GM23338 (cell line): ENCODE measurements at regions not wholly inside any gene's neighbourhood (a gene's known extent, or its start where the extent isn't known, plus 50 kb on each side); places are given as distances from the start of the nearest gene placed in this dataset.

ENCODE experiments used
- ATAC-seq: fragments of 200-7000 bp; cut with Tn5 transposase; 3 replicates; pipeline ENCODE4 v1.9.1; 2020
- DNase-seq: peaks from one replicate; pipeline ENCODE4 v3.0.0-alpha.2; 2015; ENCODE audit warnings: low spot score
- H2AFZ ChIP-seq: fragments of 200-600 bp; sonication (generic); 2 replicates; pipeline ENCODE4 v1.8.0; 2016; ENCODE audit warnings: antibody characterized with exemption, mild to moderate bottlenecking, moderate library complexity
- H3F3A ChIP-seq: fragments of 200-600 bp; sonication (generic); replicated peaks from 2 replicates; pipeline ENCODE4 v1.8.0; 2017; ENCODE audit warnings: antibody characterized with exemption, mixed run types, low read depth
- H3K27ac ChIP-seq: fragments of 200-600 bp; sonication (generic); 2 replicates; pipeline ENCODE4 v1.6.1; 2016; ENCODE audit warnings: low read depth
- H3K27me3 ChIP-seq: fragments of 200-600 bp; sonication (generic); 2 replicates; pipeline ENCODE4 v1.8.0; 2016; ENCODE audit warnings: mild to moderate bottlenecking, mixed run types, moderate library complexity; ENCODE audit not compliant: insufficient read depth
- H3K36me3 ChIP-seq: fragments of 200-600 bp; sonication (generic); 2 replicates; pipeline ENCODE4 v1.8.0; 2016; ENCODE audit warnings: mild to moderate bottlenecking; ENCODE audit not compliant: insufficient read depth
- H3K4me1 ChIP-seq: fragments of 200-600 bp; sonication (generic); 2 replicates; pipeline ENCODE4 v1.8.0; 2016; ENCODE audit warnings: mild to moderate bottlenecking, moderate library complexity; ENCODE audit not compliant: insufficient read depth
- H3K4me2 ChIP-seq: fragments of 200-600 bp; sonication (generic); 2 replicates; pipeline ENCODE4 v1.7.1; 2017; ENCODE audit warnings: mixed run types
- H3K4me3 ChIP-seq: fragments of 200-600 bp; sonication (generic); 2 replicates; pipeline ENCODE4 v1.6.1; 2016; ENCODE audit warnings: mixed run types
- H3K79me2 ChIP-seq: fragments of 200-600 bp; sonication (generic); replicated peaks from 2 replicates; pipeline ENCODE4 v1.8.0; 2017; ENCODE audit warnings: mild to moderate bottlenecking; ENCODE audit not compliant: insufficient read depth
- H3K9me2 ChIP-seq: fragments of 200-600 bp; sonication (generic); 2 replicates; pipeline ENCODE4 v1.8.0; 2017; ENCODE audit not compliant: insufficient read depth
- H4K20me1 ChIP-seq: fragments of 200-600 bp; sonication (generic); replicated peaks from 2 replicates; pipeline ENCODE4 v1.8.0; 2017; ENCODE audit warnings: mild to moderate bottlenecking; ENCODE audit not compliant: insufficient read depth
- H3K27ac Mint-ChIP-seq: 2 replicates; pipeline ENCODE4 v1.8.0; 2020; ENCODE audit warnings: inconsistent platforms, mild to moderate bottlenecking, moderate library complexity, mixed read lengths
- H3K27me3 Mint-ChIP-seq: 3 replicates; pipeline ENCODE4 v1.8.0; 2022; ENCODE audit warnings: low read depth, mild to moderate bottlenecking, moderate library complexity, mixed read lengths, inconsistent platforms; ENCODE audit not compliant: insufficient read depth, poor library complexity
- H3K36me3 Mint-ChIP-seq: 3 replicates; pipeline ENCODE4 v1.8.0; 2021; ENCODE audit warnings: low read depth, mild to moderate bottlenecking, inconsistent platforms, moderate library complexity, mixed read lengths
- H3K4me1 Mint-ChIP-seq: 3 replicates; pipeline ENCODE4 v1.8.0; 2020; ENCODE audit warnings: mild to moderate bottlenecking, inconsistent platforms, mixed read lengths
- H3K4me3 Mint-ChIP-seq: 3 replicates; pipeline ENCODE4 v1.8.0; 2021; ENCODE audit warnings: moderate library complexity, mild to moderate bottlenecking, inconsistent platforms, mixed read lengths
- H3K9me3 Mint-ChIP-seq: 3 replicates; pipeline ENCODE4 v1.8.0; 2020; ENCODE audit warnings: moderate library complexity, mild to moderate bottlenecking, inconsistent platforms, mixed read lengths
- CREB1 ChIP-seq: fragments of 250-450 bp; sonication (Bioruptor Pico); IDR thresholded peaks from 2 replicates; pipeline ENCODE4 v1.5.0; 2020; ENCODE audit warnings: low read depth, mild to moderate bottlenecking, moderate library complexity
- CTCF ChIP-seq, 2 experiments: fragments of 200-600 bp in 1 of 2; sonication (generic) in 1 of 2; conservative IDR thresholded peaks; 2 replicates each; pipeline versions ENCODE4 v1.5.1 to v1.6.1; 2016 to 2017; ENCODE audit warnings: antibody characterized with exemption in 2 of 2, low read depth in 2 of 2, mild to moderate bottlenecking in 2 of 2, moderate library complexity in 1 of 2
- EZH2 ChIP-seq: fragments of 200-600 bp; sonication (generic); IDR thresholded peaks from one replicate; pipeline ENCODE4 v1.8.0; 2017; ENCODE audit warnings: antibody characterized with exemption, mild to moderate bottlenecking, low read depth; ENCODE audit not compliant: unreplicated experiment
- EZH2phosphoT487 ChIP-seq: fragments of 200-600 bp; sonication (generic); IDR thresholded peaks from one replicate; pipeline ENCODE4 v1.8.1; 2018; ENCODE audit warnings: antibody characterized with exemption; ENCODE audit not compliant: unreplicated experiment
- JUNB ChIP-seq: IDR thresholded peaks from one replicate; pipeline ENCODE4 v1.6.1; 2016; ENCODE audit warnings: antibody characterized with exemption; ENCODE audit not compliant: unreplicated experiment
- NANOG ChIP-seq: IDR thresholded peaks from 2 replicates; pipeline ENCODE4 v1.6.1; 2016; ENCODE audit warnings: antibody characterized with exemption, borderline replicate concordance
- POLR2AphosphoS5 ChIP-seq: IDR thresholded peaks from 2 replicates; pipeline ENCODE4 v1.6.1; 2016; ENCODE audit warnings: antibody characterized with exemption, low read depth
- REST ChIP-seq: IDR thresholded peaks from one replicate; pipeline ENCODE4 v1.6.1; 2018; ENCODE audit warnings: antibody characterized with exemption; ENCODE audit not compliant: unreplicated experiment
- STAT1 ChIP-seq: IDR thresholded peaks from one replicate; pipeline ENCODE4 v1.6.1; 2016; ENCODE audit warnings: antibody characterized with exemption; ENCODE audit not compliant: unreplicated experiment
- ZNF114 ChIP-seq: fragments of 250-450 bp; sonication (Bioruptor Pico); IDR thresholded peaks from 2 replicates; pipeline ENCODE4 v1.5.0; 2020; ENCODE audit warnings: mild to moderate bottlenecking, moderate library complexity
- ZNF331 ChIP-seq: fragments of 250-450 bp; sonication (Bioruptor Pico); IDR thresholded peaks from 2 replicates; pipeline ENCODE4 v1.5.0; 2020; ENCODE audit warnings: low read depth, mild to moderate bottlenecking, moderate library complexity
- TF ChIP-seq, protein P1 (sequence below): IDR thresholded peaks from 2 replicates; pipeline ENCODE4 v1.6.1; 2016; ENCODE audit warnings: antibody characterized with exemption
- TF ChIP-seq, protein P2 (sequence below): fragments of 250-450 bp; sonication (Bioruptor Pico); IDR thresholded peaks from 2 replicates; pipeline ENCODE4 v1.5.0; 2020; ENCODE audit warnings: mild to moderate bottlenecking, moderate library complexity

DNA sequence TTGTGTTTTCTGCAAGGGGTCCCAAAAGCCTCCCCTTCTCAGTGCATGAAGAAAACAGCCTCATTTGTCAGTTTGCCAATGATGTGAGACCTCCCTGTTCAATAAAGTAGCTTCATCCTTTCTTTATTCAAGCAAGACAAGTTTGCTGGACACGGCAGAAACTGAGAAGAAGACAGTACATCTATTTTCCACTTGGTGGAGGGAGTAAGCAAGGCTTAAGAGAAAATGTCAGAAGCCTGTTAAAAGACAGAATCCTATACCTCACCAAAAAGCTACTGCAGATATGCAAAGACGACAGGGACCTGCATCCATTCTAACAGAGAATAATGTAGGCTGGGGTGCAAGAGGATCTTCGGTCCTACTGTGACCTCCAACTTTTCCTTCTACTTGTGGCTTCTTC lies 506.8 kb upstream of the VRK2 start:
- H3K9me3 Mint-ChIP-seq, result no peaks in the 10 kb centered on the region
- Histone ChIP-seq H3F3A (no peaks in the 10 kb centered on the region), H3K9me2 (no peaks in the 10 kb centered on the region), H2AFZ (no peak overlapping the region), H3K4me3 (no peak overlapping the region), H3K4me2 (no peak overlapping the region), H4K20me1 (no peaks in the 10 kb centered on the region), H3K27me3 (no peaks in the 10 kb centered on the region), H3K36me3 (no peaks in the 10 kb centered on the region), H3K27ac (no peak overlapping the region), H3K4me1 (no peaks in the 10 kb centered on the region), H3K79me2 (no peaks in the 10 kb centered on the region)
- TF ChIP-seq EZH2phosphoT487 (no peak), CREB1 (CRISPR knock-in tag) (no peak), POLR2AphosphoS5 (no peak), EZH2 (no peak), REST (no peak), CTCF (conservative IDR thresholded peaks at IDR 0.05; ENCODE audit: low read depth in 2 of 2) (no peak), ZNF114 (no peak), ZNF331 (CRISPR knock-in tag) (no peak), JUNB (no peak), STAT1 (no peak), NANOG (no peak)
- TF ChIP-seq, protein P1, sequence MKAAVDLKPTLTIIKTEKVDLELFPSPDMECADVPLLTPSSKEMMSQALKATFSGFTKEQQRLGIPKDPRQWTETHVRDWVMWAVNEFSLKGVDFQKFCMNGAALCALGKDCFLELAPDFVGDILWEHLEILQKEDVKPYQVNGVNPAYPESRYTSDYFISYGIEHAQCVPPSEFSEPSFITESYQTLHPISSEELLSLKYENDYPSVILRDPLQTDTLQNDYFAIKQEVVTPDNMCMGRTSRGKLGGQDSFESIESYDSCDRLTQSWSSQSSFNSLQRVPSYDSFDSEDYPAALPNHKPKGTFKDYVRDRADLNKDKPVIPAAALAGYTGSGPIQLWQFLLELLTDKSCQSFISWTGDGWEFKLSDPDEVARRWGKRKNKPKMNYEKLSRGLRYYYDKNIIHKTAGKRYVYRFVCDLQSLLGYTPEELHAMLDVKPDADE, result no peak
- TF ChIP-seq, protein P2, sequence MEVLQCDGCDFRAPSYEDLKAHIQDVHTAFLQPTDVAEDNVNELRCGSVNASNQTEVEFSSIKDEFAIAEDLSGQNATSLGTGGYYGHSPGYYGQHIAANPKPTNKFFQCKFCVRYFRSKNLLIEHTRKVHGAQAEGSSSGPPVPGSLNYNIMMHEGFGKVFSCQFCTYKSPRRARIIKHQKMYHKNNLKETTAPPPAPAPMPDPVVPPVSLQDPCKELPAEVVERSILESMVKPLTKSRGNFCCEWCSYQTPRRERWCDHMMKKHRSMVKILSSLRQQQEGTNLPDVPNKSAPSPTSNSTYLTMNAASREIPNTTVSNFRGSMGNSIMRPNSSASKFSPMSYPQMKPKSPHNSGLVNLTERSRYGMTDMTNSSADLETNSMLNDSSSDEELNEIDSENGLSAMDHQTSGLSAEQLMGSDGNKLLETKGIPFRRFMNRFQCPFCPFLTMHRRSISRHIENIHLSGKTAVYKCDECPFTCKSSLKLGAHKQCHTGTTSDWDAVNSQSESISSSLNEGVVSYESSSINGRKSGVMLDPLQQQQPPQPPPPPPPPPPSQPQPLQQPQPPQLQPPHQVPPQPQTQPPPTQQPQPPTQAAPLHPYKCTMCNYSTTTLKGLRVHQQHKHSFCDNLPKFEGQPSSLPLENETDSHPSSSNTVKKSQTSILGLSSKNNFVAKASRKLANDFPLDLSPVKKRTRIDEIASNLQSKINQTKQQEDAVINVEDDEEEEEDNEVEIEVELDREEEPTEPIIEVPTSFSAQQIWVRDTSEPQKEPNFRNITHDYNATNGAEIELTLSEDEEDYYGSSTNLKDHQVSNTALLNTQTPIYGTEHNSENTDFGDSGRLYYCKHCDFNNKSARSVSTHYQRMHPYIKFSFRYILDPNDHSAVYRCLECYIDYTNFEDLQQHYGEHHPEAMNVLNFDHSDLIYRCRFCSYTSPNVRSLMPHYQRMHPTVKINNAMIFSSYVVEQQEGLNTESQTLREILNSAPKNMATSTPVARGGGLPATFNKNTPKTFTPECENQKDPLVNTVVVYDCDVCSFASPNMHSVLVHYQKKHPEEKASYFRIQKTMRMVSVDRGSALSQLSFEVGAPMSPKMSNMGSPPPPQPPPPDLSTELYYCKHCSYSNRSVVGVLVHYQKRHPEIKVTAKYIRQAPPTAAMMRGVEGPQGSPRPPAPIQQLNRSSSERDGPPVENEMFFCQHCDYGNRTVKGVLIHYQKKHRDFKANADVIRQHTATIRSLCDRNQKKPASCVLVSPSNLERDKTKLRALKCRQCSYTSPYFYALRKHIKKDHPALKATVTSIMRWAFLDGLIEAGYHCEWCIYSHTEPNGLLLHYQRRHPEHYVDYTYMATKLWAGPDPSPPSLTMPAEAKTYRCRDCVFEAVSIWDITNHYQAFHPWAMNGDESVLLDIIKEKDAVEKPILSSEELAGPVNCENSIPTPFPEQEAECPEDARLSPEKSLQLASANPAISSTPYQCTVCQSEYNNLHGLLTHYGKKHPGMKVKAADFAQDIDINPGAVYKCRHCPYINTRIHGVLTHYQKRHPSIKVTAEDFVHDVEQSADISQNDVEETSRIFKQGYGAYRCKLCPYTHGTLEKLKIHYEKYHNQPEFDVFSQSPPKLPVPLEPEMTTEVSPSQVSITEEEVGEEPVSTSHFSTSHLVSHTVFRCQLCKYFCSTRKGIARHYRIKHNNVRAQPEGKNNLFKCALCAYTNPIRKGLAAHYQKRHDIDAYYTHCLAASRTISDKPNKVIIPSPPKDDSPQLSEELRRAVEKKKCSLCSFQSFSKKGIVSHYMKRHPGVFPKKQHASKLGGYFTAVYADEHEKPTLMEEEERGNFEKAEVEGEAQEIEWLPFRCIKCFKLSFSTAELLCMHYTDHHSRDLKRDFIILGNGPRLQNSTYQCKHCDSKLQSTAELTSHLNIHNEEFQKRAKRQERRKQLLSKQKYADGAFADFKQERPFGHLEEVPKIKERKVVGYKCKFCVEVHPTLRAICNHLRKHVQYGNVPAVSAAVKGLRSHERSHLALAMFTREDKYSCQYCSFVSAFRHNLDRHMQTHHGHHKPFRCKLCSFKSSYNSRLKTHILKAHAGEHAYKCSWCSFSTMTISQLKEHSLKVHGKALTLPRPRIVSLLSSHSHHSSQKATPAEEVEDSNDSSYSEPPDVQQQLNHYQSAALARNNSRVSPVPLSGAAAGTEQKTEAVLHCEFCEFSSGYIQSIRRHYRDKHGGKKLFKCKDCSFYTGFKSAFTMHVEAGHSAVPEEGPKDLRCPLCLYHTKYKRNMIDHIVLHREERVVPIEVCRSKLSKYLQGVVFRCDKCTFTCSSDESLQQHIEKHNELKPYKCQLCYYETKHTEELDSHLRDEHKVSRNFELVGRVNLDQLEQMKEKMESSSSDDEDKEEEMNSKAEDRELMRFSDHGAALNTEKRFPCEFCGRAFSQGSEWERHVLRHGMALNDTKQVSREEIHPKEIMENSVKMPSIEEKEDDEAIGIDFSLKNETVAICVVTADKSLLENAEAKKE (CRISPR knock-in tag), result no peak
- H3K36me3 Mint-ChIP-seq, result no peaks in the 10 kb centered on the region
- H3K4me3 Mint-ChIP-seq, result no peak overlapping the region
- H3K27ac Mint-ChIP-seq, result no peak overlapping the region
- peaks cover 2% of the 10 kb centered on the region for H3K27me3 Mint-ChIP-seq
- H3K4me1 Mint-ChIP-seq, result peaks cover 8% of the 10 kb centered on the region; the same call in 2 of the 3 replicates
- ATAC-seq, result no peak
- no peak for DNase-seq
